HG03460 (cell line): ENCODE measurements at regions not wholly inside any gene's neighbourhood (a gene's known extent, or its start where the extent isn't known, plus 50 kb on each side); places are given as distances from the start of the nearest gene placed in this dataset.

Source experiments
- ATAC-seq: cut with Tn5 transposase; IDR thresholded peaks from one replicate; pipeline ENCODE4 v1.9.1; 2021; ENCODE audit not compliant: unreplicated experiment

GRCh38 chr11:80239217-80239616 lies 798.4 kb upstream of the TENM4 start:
- ATAC-seq: no peak

- ATAC-seq: no peak
Measured at GRCh38 chr11:80227915-80228314, 787.1 kb upstream of the TENM4 start.

DNA sequence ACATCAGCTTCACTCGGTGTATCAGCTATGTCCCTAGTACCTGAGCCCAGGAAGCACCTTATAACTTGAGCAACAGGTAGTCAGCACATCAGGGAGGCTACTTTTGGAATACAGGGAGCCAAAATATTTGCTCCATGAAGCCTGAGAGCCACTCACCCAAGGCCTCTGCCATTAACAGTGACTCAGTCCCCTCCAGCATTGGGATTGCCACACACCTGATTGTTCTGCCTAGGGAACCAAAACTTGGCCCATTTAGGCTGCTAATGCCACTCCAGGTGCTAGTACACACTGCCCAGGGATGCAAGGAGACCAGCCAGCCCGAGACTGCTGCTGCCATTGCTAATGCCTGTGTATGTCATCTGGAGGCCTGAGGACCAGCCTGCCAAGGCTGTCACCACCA lies 773.6 kb upstream of the TENM4 start:
- no peak for ATAC-seq

DNA sequence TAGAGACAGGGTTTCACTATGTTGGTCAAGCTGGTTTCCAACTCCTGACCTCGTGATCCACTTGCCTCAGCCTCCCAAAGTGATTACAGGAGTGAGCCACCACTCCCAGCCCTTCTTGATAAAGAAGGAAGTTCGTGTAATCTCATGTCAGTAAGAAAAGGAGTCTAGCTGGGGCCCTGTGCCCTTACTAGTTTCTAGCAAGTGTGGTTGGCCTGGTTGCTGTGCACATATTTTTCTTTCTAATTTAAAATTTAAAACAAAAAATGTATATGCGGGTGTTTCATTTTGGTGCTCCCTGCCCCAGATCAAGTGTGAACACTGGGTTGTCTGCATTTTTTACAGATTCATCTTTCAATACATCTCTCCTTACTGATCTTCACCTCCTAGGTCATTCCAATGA lies 770.8 kb upstream of the TENM4 start:
- no peak for ATAC-seq

- no peak for ATAC-seq
Measured at GRCh38 chr11:80204021-80204420, 763.2 kb upstream of the TENM4 start.

GRCh38 chr11:80196932-80197554 lies 756.2 kb upstream of the TENM4 start:
- ATAC-seq: no peak

DNA sequence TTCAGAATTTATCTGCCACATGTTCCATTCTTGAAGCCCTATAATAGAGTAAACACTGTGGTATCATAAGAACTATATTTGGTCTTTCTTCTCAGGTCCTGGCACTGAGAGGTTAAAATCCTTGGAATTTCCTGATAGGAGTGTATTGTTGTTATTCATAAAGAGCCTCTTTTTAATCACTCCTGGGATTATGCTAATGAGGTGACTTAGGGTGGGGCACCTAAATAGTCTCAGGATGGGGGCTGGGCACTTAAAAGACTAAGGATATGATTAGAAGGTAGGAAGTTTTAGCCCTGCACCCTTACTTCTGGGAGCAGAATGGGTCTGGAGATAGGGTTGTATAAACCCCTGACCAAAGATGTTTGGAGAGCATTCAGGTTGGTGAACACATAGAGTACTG lies 755.2 kb upstream of the TENM4 start:
- ATAC-seq: no peak

DNA sequence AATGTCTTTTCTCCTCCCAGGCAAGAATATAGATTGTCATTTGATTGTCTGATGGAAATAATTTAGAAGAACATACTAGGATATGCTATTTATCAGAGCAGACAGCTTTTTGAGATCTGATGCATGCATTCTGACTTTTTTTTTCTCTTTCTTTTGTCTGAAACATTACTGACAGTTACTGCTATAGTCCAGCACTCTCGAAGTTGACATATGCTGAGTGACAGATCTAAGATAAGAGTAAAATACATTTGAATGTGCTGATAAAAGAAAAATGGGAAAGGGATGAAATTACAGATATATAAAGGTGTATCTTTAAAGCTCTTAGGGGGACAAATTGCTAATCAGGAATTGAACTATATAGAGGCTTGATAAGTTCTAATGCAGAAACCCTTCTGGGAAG lies 753.8 kb upstream of the TENM4 start:
- ATAC-seq: no peak

- ATAC-seq: no peak
Measured at GRCh38 chr11:80194016-80194415, 753.2 kb upstream of the TENM4 start.

DNA sequence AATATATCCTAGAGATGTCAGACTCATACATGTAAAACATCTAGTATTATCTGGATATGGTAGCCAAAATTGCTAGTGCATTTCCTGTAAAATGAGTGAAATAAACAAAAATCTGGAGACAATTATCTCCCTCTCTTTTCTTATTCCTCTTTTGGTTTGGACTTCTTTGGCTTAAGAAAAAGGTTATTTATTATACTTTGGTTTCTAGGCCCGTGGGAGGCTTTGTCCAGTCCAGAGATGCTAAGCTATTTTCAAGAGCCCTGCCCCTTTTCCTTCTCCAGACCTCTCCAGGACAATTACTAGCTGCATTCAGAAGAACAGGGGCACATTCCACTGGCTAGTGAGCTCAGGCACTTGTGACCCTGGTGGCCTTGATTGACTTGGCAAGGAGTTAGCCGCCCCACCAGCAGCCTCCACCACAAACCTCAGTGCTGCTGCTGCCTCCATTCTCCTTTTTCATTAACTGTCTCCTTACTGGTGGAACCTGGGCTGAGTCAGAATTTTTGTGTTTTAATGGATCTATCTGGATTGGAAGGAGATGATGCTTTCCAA lies 747.3 kb upstream of the TENM4 start:
- no peak for ATAC-seq

GRCh38 chr11:80186692-80187091 lies 745.9 kb upstream of the TENM4 start:
- ATAC-seq: no peak

DNA sequence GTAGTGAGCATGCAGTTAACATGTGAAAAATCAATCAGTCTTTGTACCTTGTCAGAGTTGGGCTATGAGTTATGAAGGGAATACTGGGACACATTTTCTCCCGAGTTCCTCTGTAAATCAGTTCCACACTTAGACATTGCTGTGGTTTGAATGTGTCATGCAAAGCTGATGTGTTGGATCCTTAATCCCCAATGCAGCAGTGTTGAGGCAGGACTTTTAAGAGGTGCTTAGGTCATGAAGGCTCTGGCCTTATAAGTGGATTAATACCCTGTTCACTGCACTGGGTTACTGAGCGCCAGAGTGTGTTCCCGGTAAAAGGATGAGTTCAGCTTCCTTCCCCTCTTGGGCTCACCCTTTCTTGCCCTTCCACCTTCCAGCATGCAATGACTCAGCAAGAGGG lies 742.1 kb upstream of the TENM4 start:
- no peak for ATAC-seq

DNA sequence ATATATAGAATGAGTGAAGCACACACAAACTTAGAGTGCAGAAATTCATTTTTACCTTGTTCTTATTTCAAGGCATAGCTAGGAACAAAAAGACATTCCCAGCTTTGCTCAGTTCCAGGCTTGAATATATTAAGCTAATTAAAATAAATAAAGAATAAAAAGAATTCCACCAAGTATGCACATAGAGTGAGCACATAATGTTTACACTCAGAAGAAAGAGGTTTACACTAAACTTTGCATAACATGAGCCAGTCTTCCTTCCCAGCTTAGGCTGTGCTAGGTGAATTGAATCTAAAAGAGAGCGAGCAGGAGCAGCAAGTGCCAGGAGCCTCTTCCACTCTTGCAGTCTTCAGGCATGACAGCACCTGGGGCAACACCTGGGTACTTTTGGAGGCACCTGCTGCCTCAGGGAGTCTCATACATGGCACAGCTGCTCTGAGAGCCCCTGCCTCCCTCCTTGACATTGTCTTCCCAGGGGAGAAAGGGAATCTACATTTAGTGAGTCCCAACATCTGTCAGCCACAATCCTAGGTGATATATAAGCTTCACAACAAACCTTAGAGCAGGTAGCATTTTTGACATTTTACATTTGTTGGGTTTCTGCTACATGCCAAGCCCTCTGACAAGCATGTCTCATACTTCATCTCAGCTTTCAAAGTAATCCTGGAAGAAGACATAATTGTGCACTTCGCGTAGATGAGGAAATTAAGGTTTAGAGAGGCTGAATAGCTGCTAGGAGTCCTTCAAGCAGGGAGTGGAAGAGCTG lies 732.7 kb upstream of the TENM4 start:
- ATAC-seq: no peak

DNA sequence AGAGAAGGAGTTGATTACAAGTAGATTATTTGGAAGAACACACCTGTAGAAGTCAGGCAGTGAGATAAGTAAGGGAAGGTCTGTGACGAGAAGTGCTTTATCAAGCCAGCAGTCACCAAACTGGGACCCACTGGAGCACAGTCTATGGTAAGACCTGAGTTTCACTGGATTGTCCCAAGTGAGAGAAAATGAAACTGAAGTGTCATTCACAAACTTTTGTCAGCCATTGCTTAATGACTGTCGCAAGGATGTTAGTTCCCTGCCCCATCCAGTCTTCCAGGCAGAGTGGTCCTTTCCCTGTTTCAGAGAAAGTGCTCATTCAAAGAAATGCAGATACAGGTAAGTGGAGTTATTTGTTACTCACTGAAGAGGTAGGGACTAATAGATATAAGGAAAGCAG lies 728.0 kb upstream of the TENM4 start:
- no peak for ATAC-seq

DNA sequence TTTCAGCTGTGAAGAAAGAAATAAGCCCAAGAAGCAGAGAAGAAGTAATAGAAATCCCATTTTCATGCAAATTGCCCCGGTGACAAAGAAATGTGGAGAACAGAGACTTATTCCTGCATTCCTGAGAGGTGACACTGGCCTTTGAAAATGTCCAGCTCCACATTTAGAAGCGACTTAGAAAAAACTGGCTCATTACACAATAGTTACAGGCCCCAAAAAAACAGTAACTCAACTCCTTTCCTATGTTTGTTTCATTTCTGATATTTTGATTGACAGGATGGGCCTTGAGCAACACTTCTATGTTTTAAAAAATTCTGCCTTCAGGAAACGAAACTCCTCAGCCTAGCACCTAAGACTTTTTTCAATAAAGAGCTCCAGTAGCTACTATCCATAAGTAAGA lies 726.9 kb upstream of the TENM4 start:
- no peak for ATAC-seq

GRCh38 chr11:80165744-80166143 lies 724.9 kb upstream of the TENM4 start:
- ATAC-seq: no peak

GRCh38 chr11:80163441-80163840 lies 722.6 kb upstream of the TENM4 start:
- no peak for ATAC-seq

DNA sequence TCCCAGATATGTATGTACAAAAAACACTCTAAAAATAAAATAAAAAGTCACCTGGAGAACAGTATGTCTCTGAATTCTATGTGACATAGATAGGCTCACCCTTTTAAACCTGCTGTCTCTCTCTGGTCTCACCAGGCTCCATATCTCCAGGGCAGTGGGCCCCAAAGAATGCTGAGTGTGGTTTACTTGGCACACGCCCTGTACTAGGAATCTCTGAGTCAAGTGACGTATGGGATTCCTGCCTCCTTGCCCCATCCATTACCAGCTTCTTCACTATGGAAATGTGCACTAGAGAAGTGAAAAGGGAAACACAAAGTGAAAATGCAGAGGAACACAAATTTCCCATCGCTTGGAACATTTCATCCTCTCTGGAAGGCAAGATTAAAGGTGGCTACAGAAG lies 722.2 kb upstream of the TENM4 start:
- no peak for ATAC-seq

DNA sequence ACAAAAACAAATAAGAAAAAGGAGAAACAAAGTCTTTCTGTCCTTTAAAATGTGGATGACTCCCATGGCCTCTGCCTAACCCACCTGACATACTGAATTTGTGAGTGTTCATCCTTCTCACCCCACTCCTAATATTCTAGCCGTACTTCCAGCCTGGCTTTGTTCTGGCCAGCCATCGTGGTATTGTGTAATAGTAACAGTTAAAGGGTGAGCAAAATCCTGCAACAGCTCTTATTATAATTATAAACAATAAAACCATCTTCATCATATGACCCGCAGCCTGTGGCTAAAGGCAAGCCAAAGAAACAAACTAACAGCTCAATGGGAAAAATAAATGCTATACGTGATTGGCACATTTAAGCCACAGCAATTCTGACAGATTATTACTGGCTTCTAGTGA lies 721.6 kb upstream of the TENM4 start:
- no peak for ATAC-seq

DNA sequence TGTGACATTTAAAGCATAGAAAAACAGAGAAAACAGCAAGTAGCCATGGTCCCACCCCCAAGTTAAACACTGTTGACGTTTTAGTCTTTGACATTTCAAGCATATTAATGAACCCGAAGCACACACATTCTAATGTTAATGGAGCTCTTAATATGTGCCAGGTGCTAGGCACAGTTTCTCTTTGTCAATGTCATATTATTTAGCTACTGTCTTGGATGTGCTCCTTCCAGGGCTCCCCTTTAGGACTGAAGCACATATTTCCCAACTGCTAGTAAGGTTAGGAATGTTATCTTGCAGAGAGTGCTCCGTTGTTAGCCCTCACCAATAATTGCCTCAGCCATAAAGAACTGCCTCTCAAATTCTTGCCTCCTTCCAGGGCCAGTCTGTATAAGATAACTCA lies 716.6 kb upstream of the TENM4 start:
- no peak for ATAC-seq

- no peak for ATAC-seq
Measured at GRCh38 chr11:80156062-80156461, 715.2 kb upstream of the TENM4 start.

- no peak for ATAC-seq
Measured at GRCh38 chr11:80155412-80156017, 714.7 kb upstream of the TENM4 start.
